CD14-positive monocyte (primary cell): ENCODE measurements at regions not wholly inside any gene's neighbourhood (a gene's known extent, or its start where the extent isn't known, plus 50 kb on each side); places are given as distances from the start of the nearest gene placed in this dataset.
A peak's percentile ranks its signal among the peaks of the same experiment; 100 is the strongest.

Source experiments
- DNase-seq, 3 donors: peaks; one replicate each; pipeline ENCODE4 v3.0.0-alpha.2; 2011 to 2022
- H2AFZ ChIP-seq: 2 replicates; pipeline ENCODE4 v1.6.0; 2012; ENCODE audit warnings: mild to moderate bottlenecking, low read depth, low read length, inconsistent platforms; ENCODE audit not compliant: insufficient read depth, poor library complexity, severe bottlenecking
- H3K27ac ChIP-seq, 2 donors: 1 replicate in 1 of 2; 2 replicates in 1 of 2; pipeline ENCODE4 v1.5.1; 2012 to 2013; ENCODE audit warnings: low read length in 2 of 2, control low read depth in 1 of 2, inconsistent platforms in 1 of 2, low read depth in 1 of 2, mild to moderate bottlenecking in 1 of 2
- H3K27me3 ChIP-seq, 2 donors: one replicate each; pipeline versions ENCODE4 v1.6.0 to v1.6.1; 2011 to 2013; ENCODE audit warnings: low read length in 2 of 2; ENCODE audit not compliant: control insufficient read depth in 2 of 2, insufficient read depth in 2 of 2
- H3K36me3 ChIP-seq, 2 donors: replicated peaks in 1 of 2; 1 replicate in 1 of 2; 2 replicates in 1 of 2; pipeline versions ENCODE4 v1.5.1 to v1.6.1; 2012 to 2013; ENCODE audit warnings: low read length in 2 of 2, control low read depth in 1 of 2, inconsistent platforms in 1 of 2, mild to moderate bottlenecking in 1 of 2; ENCODE audit not compliant: insufficient read depth in 2 of 2, control insufficient read depth in 1 of 2
- H3K4me1 ChIP-seq, 2 donors: 1 replicate in 1 of 2; 2 replicates in 1 of 2; pipeline versions ENCODE4 v1.5.1 to v1.6.1; 2012 to 2013; ENCODE audit warnings: low read length in 2 of 2, control low read depth in 1 of 2, inconsistent platforms in 1 of 2, mild to moderate bottlenecking in 1 of 2, moderate library complexity in 1 of 2; ENCODE audit not compliant: insufficient read depth in 2 of 2, control insufficient read depth in 1 of 2
- H3K4me2 ChIP-seq: replicated peaks from 2 replicates; pipeline ENCODE3; 2012; ENCODE audit warnings: low read length, moderate library complexity, mild to moderate bottlenecking; ENCODE audit not compliant: poor library complexity, severe bottlenecking; ENCODE audit errors: extremely low read depth
- H3K4me3 ChIP-seq, 3 experiments: fragments of 200-600 bp in 1 of 3; sonication (generic) in 1 of 3; replicated peaks in 1 of 3; 1 replicate in 2 of 3; 2 replicates in 1 of 3; pipeline ENCODE4 v1.5.1; 2011 to 2013; ENCODE audit warnings: low read length in 3 of 3, mild to moderate bottlenecking in 3 of 3, control low read depth in 2 of 3, low read depth in 2 of 3, inconsistent platforms in 1 of 3, moderate library complexity in 1 of 3
- H3K79me2 ChIP-seq: 2 replicates; pipeline ENCODE4 v1.6.0; 2012; ENCODE audit warnings: mild to moderate bottlenecking, control low read depth, inconsistent platforms, low read length, moderate library complexity; ENCODE audit not compliant: insufficient read depth
- H3K9ac ChIP-seq: 2 replicates; pipeline ENCODE4 v1.6.0; 2017; ENCODE audit warnings: low read length, mild to moderate bottlenecking; ENCODE audit not compliant: insufficient read depth, poor library complexity, severe bottlenecking
- H3K9me3 ChIP-seq, 2 donors: replicated peaks in 1 of 2; 1 replicate in 1 of 2; 2 replicates in 1 of 2; pipeline versions ENCODE4 v1.5.1 to v1.6.1; 2012 to 2013; ENCODE audit warnings: low read length in 2 of 2, control low read depth in 1 of 2; ENCODE audit not compliant: control insufficient read depth in 1 of 2, insufficient read depth in 1 of 2
- H4K20me1 ChIP-seq: 2 replicates; pipeline ENCODE4 v1.6.0; 2012; ENCODE audit warnings: mild to moderate bottlenecking, low read length, control low read depth, moderate library complexity; ENCODE audit not compliant: insufficient read depth
- H3K27ac Mint-ChIP-seq, 7 donors: one replicate each; pipeline ENCODE4 v1.8.0; 2020; ENCODE audit warnings: mild to moderate bottlenecking in 7 of 7, mixed read lengths in 7 of 7, moderate library complexity in 6 of 7, inconsistent platforms in 2 of 7
- H3K27me3 Mint-ChIP-seq, 3 donors: one replicate each; pipeline ENCODE4 v1.8.0; 2021 to 2022; ENCODE audit warnings: low read depth in 3 of 3, mild to moderate bottlenecking in 3 of 3, mixed read lengths in 3 of 3, moderate library complexity in 3 of 3, inconsistent platforms in 1 of 3
- H3K36me3 Mint-ChIP-seq, 2 donors: one replicate each; pipeline ENCODE4 v1.8.0; 2020; ENCODE audit warnings: mixed read lengths in 2 of 2, inconsistent platforms in 1 of 2, mild to moderate bottlenecking in 1 of 2
- H3K4me1 Mint-ChIP-seq: one replicate; pipeline ENCODE4 v1.8.0; 2020; ENCODE audit warnings: mild to moderate bottlenecking, mixed read lengths
- H3K4me3 Mint-ChIP-seq, 2 donors: one replicate each; pipeline ENCODE4 v1.8.0; 2020; ENCODE audit warnings: mild to moderate bottlenecking in 2 of 2, mixed read lengths in 2 of 2, moderate library complexity in 1 of 2
- H3K9me3 Mint-ChIP-seq, 7 donors: one replicate each; pipeline ENCODE4 v1.8.0; 2020 to 2022; ENCODE audit warnings: mixed read lengths in 7 of 7, mild to moderate bottlenecking in 6 of 7, moderate library complexity in 6 of 7, inconsistent platforms in 2 of 7
- CTCF ChIP-seq: fragments of 200-600 bp; IDR thresholded peaks from one replicate; pipeline ENCODE4 v1.8.0; 2022; ENCODE audit warnings: antibody characterized with exemption, mild to moderate bottlenecking
- WGBS: methylation state at CpG from one replicate; pipeline ENCODE4 v1.1.5; 2013; ENCODE audit warnings: missing lambda C conversion rate; ENCODE audit not compliant: insufficient coverage; 5-methylcytosine and 5-hydroxymethylcytosine counted together
- intact Hi-C, 2 donors: fragments of 100-400 bp; cut with micrococcal nuclease; formaldehyde crosslinking; loops; one replicate each; pipeline versions ENCODE4 v1.15.0 to v1.15.1; 2023

- no peak for TF ChIP-seq CTCF
- no peaks in the 10 kb centered on the region for H3K27me3 Mint-ChIP-seq
- peaks cover 11% of the 10 kb centered on the region for H3K4me1 Mint-ChIP-seq
- H3K36me3 Mint-ChIP-seq, result peaks cover 48 to 71% of the 10 kb centered on the region in 2 donors
- no peak overlapping the region for H3K4me3 Mint-ChIP-seq
- peaks cover 82% of the 10 kb centered on the region for H4K20me1 ChIP-seq
- H3K36me3 ChIP-seq, result peaks cover 77 to 97% of the 10 kb centered on the region in 2 donors
- peaks cover 5 to 10% of the 10 kb centered on the region in 2 donors for H3K4me1 ChIP-seq
- H3K27ac Mint-ChIP-seq, result peak overlapping the region in 1 of 7 donors; percentile 46
- 92% methylated on average over 22 of the region's 28 CpGs for WGBS
- no peaks in the 10 kb centered on the region for H3K27me3 ChIP-seq
- H3K9me3 ChIP-seq, result no peaks in the 10 kb centered on the region
- H3K4me2 ChIP-seq, result no peak overlapping the region
- DNase-seq, result no peak
- peaks cover 26% of the 10 kb centered on the region for H3K79me2 ChIP-seq
- intact Hi-C loops, result no loop called here
- no peak overlapping the region for H2AFZ ChIP-seq
- peaks cover 0 to 4% (median 0%) of the 10 kb centered on the region in 7 donors for H3K9me3 Mint-ChIP-seq
- H3K9ac ChIP-seq, result no peak overlapping the region
- H3K4me3 ChIP-seq, result no peak overlapping the region
- H3K27ac ChIP-seq, result no peak overlapping the region
These were observed 347.1 kb downstream of the SEC14L1 start for GRCh38 chr17:77487677-77488530.

- Mint-ChIP-seq H3K36me3 (peaks cover 50 to 78% of the 10 kb centered on the region in 2 donors), H3K9me3 (peaks cover 0 to 3% (median 0%) of the 10 kb centered on the region in 7 donors), H3K27ac (peak overlapping the region in 2 of 7 donors; percentile 11 to 64), H3K27me3 (no peaks in the 10 kb centered on the region), H3K4me3 (no peak overlapping the region), H3K4me1 (peaks cover 19% of the 10 kb centered on the region)
- intact Hi-C loops, result no loop called here
- Histone ChIP-seq H3K9me3 (no peaks in the 10 kb centered on the region), H3K27me3 (no peaks in the 10 kb centered on the region), H3K27ac (no peak overlapping the region), H3K4me1 (peaks cover 13 to 18% of the 10 kb centered on the region in 2 donors), H4K20me1 (peaks cover 74% of the 10 kb centered on the region), H3K79me2 (peaks cover 19% of the 10 kb centered on the region), H3K9ac (no peak overlapping the region), H2AFZ (no peak overlapping the region), H3K36me3 (peaks cover 74 to 95% of the 10 kb centered on the region in 2 donors), H3K4me2 (no peak overlapping the region), H3K4me3 (no peak overlapping the region)
- TF ChIP-seq CTCF, result no peak
- no peak for DNase-seq
- 98% methylated on average over 18 of the region's 25 CpGs for WGBS
These were observed 347.9 kb downstream of the SEC14L1 start for GRCh38 chr17:77488531-77489238.
